Thymus (tissue), 11 donors: ENCODE measurements at regions not wholly inside any gene's neighbourhood (a gene's known extent, or its start where the extent isn't known, plus 50 kb on each side); places are given as distances from the start of the nearest gene placed in this dataset.

Experiments
- DNase-seq, 9 donors: peaks; one replicate each; pipeline ENCODE4 v3.0.0-alpha.2; 2013; ENCODE audit warnings: low spot score in 9 of 9, low read depth in 6 of 9, missing footprints in 1 of 9
- H3K27ac ChIP-seq, 2 donors: one replicate each; pipeline ENCODE4 v1.5.1; 2013; ENCODE audit warnings: control low read depth in 1 of 2, low read depth in 1 of 2, low read length in 1 of 2, mild to moderate bottlenecking in 1 of 2, moderate library complexity in 1 of 2
- H3K27me3 ChIP-seq, 2 donors: one replicate each; pipeline ENCODE4 v1.5.1; 2013; ENCODE audit warnings: low read length in 1 of 2; ENCODE audit not compliant: control insufficient read depth in 2 of 2, insufficient read depth in 1 of 2
- H3K36me3 ChIP-seq, 2 donors: one replicate each; pipeline ENCODE4 v1.5.1; 2013; ENCODE audit warnings: low read length in 1 of 2, mild to moderate bottlenecking in 1 of 2, moderate library complexity in 1 of 2; ENCODE audit not compliant: control insufficient read depth in 2 of 2, insufficient read depth in 2 of 2
- H3K4me1 ChIP-seq, 2 donors: one replicate each; pipeline ENCODE4 v1.5.1; 2013; ENCODE audit warnings: low read length in 2 of 2; ENCODE audit not compliant: control insufficient read depth in 2 of 2, insufficient read depth in 2 of 2
- H3K4me3 ChIP-seq, 2 donors: one replicate each; pipeline ENCODE4 v1.5.1; 2013; ENCODE audit warnings: low read length in 2 of 2, control low read depth in 1 of 2, mild to moderate bottlenecking in 1 of 2
- H3K9me3 ChIP-seq, 2 donors: one replicate each; pipeline ENCODE4 v1.5.1; 2013; ENCODE audit warnings: low read length in 1 of 2, mild to moderate bottlenecking in 1 of 2; ENCODE audit not compliant: control insufficient read depth in 2 of 2, insufficient read depth in 1 of 2
- WGBS: extraction: QIAGEN DNeasy Blood & Tissue Kit; methylation state at CpG from one replicate; pipeline ENCODE4 v1.1.7; 2013; 5-methylcytosine and 5-hydroxymethylcytosine counted together
- donor health status: healthy.

GRCh38 chr1:81582467-81582986, 218.2 kb upstream of the ADGRL2 start:
- H3K36me3 ChIP-seq, result no peaks in the 10 kb centered on the region
- no peaks in the 10 kb centered on the region for H3K9me3 ChIP-seq
- H3K4me1 ChIP-seq, result no peaks in the 10 kb centered on the region
- no peaks in the 10 kb centered on the region for H3K27me3 ChIP-seq
- H3K27ac ChIP-seq, result no peak overlapping the region
- no peak for DNase-seq
- 82% methylated on average over 2 of the region's 2 CpGs for WGBS
- H3K4me3 ChIP-seq, result no peak overlapping the region

GRCh38 chr1:81578867-81579266, 221.9 kb upstream of the ADGRL2 start:
- Histone ChIP-seq H3K27ac (no peak overlapping the region), H3K4me3 (no peak overlapping the region), H3K9me3 (no peaks in the 10 kb centered on the region), H3K36me3 (no peaks in the 10 kb centered on the region), H3K27me3 (no peaks in the 10 kb centered on the region), H3K4me1 (no peaks in the 10 kb centered on the region)
- DNase-seq, result no peak

GRCh38 chr1:81577004-81577697, 223.6 kb upstream of the ADGRL2 start:
- DNase-seq, result no peak
- Histone ChIP-seq H3K4me1 (no peaks in the 10 kb centered on the region), H3K36me3 (no peaks in the 10 kb centered on the region), H3K4me3 (no peak overlapping the region), H3K9me3 (no peaks in the 10 kb centered on the region), H3K27me3 (no peaks in the 10 kb centered on the region), H3K27ac (no peak overlapping the region)
- 94% methylated on average over 7 of the region's 7 CpGs for WGBS

DNA sequence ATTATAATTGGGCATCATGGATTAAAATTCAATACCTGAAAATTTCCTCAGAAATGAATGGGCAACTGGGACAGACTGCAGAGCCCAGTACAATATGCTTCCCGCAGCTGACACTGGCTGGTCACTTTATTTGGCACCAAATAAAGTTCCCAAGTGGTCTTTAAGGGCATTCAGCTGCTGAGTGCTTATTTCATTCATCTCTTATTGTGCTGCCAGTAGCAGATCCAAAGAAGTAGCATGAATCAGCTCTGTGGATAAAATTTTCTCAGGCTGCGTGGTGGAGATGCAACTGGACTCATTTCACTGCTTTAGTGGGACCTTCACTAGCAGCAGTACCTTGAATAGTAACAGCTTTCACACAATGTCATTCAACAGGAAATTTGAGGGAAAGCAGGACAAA, 226.3 kb upstream of the ADGRL2 start:
- Histone ChIP-seq H3K4me3 (no peak overlapping the region), H3K27me3 (no peaks in the 10 kb centered on the region)

DNA sequence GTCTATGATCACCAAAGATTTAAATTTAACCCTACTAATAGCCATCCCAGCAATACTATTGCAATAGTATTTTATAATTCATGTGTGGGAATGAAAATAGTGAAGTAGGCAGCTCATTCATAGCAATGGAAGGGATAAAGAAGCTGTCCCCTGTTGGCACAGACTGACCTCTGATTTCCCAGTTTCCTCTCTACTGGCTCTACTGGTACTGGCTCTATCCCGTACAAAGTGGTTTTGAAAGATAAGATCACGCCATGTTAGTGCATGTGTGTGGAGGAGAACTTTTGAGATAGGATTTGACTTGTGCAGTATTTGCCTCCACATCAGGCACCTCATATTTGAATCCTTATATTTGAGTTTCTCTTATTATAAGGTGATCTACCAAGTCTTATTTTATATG, 227.3 kb upstream of the ADGRL2 start:
- no peak overlapping the region for H3K4me3 ChIP-seq
- 90% methylated on average over 2 of the region's 2 CpGs for WGBS
- no peaks in the 10 kb centered on the region for H3K36me3 ChIP-seq
- H3K27me3 ChIP-seq, result no peaks in the 10 kb centered on the region
- H3K9me3 ChIP-seq, result no peaks in the 10 kb centered on the region
- no peak for DNase-seq
- H3K27ac ChIP-seq, result no peak overlapping the region
- H3K4me1 ChIP-seq, result no peaks in the 10 kb centered on the region

More for the DNA sequence above, 226.3 kb upstream of the ADGRL2 start:
- H3K36me3 ChIP-seq, result no peaks in the 10 kb centered on the region
- H3K27ac ChIP-seq, result no peak overlapping the region
- no peaks in the 10 kb centered on the region for H3K9me3 ChIP-seq
- 94% methylated on average over 2 of the region's 2 CpGs for WGBS
- no peaks in the 10 kb centered on the region for H3K4me1 ChIP-seq
- no peak for DNase-seq

- H3K4me3 ChIP-seq, result no peak overlapping the region
- H3K4me1 ChIP-seq, result no peaks in the 10 kb centered on the region
- H3K27ac ChIP-seq, result no peak overlapping the region
- 86% methylated on average over 1 of the region's 1 CpG for WGBS
- H3K36me3 ChIP-seq, result no peaks in the 10 kb centered on the region
- no peaks in the 10 kb centered on the region for H3K27me3 ChIP-seq
- H3K9me3 ChIP-seq, result no peaks in the 10 kb centered on the region
- no peak for DNase-seq
Measured at GRCh38 chr1:81571946-81572345, 228.8 kb upstream of the ADGRL2 start.

DNA sequence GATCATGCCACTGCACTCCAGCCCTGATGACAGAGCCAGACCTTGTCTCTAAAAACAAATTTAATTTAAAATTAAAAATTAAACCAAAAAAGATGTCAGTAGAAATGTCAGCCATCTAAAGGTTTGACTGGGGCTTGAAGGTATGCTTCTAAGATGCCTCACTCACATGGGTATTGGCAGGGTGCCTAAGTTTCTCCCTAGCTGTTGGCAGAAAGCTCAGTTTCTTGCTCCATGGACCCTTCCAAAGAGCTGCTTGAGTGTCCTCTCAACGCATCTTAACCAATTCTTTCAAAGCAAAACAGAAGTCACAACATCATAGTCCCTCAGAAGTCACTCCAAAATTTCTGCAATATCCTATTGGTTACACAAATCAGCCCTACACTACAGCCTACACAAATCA, 231.0 kb upstream of the ADGRL2 start:
- Histone ChIP-seq H3K9me3 (no peaks in the 10 kb centered on the region), H3K27ac (no peak overlapping the region), H3K4me3 (no peak overlapping the region), H3K27me3 (no peaks in the 10 kb centered on the region), H3K36me3 (no peaks in the 10 kb centered on the region), H3K4me1 (no peaks in the 10 kb centered on the region)
- no peak for DNase-seq
- WGBS, result 93% methylated on average over 1 of the region's 1 CpG

GRCh38 chr1:81563632-81564031, 237.1 kb upstream of the ADGRL2 start:
- H3K4me3 ChIP-seq, result no peak overlapping the region
- H3K27ac ChIP-seq, result no peak overlapping the region
- no peaks in the 10 kb centered on the region for H3K27me3 ChIP-seq
- DNase-seq, result no peak
- H3K9me3 ChIP-seq, result no peaks in the 10 kb centered on the region
- H3K36me3 ChIP-seq, result no peaks in the 10 kb centered on the region
- no peaks in the 10 kb centered on the region for H3K4me1 ChIP-seq

DNA sequence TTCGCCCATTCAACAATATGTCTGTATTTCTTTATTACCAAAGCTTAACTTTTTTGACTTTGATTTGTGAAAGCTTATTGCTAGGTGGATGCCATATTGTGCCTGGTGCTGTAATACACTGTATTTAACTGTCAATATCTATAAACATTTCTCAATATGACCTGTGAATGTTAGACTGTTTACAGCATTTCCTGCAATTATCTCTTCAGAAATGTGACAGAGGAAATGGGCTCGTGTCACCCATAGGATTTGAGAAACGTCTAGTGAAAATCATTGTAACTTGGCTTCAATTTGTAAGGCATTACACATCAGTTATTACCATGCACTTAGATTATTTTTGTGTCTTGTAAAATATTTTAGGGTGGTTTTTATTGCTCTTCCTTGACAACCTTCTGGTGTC, 237.8 kb upstream of the ADGRL2 start:
- Histone ChIP-seq H3K4me3 (no peak overlapping the region), H3K36me3 (no peaks in the 10 kb centered on the region), H3K4me1 (no peaks in the 10 kb centered on the region), H3K9me3 (no peaks in the 10 kb centered on the region), H3K27me3 (no peaks in the 10 kb centered on the region), H3K27ac (no peak overlapping the region)
- 93% methylated on average over 3 of the region's 3 CpGs for WGBS
- no peak for DNase-seq
